A549 (cell line): ENCODE measurements at regions not wholly inside any gene's neighbourhood (a gene's known extent, or its start where the extent isn't known, plus 50 kb on each side); places are given as distances from the start of the nearest gene placed in this dataset.

Source experiments
- CTCF ChIP-seq: fragments of >200 bp; sonication (Bioruptor Twin); formaldehyde crosslinking; IDR thresholded peaks from 3 replicates; pipeline ENCODE4 v1.5.1; 2016
- POLR2A ChIP-seq: IDR thresholded peaks from 2 replicates; pipeline ENCODE4 v1.6.1; 2012; ENCODE audit warnings: mild to moderate bottlenecking, low read length
- RFX5 ChIP-seq: fragments of 450-650 bp; IDR thresholded peaks from 2 replicates; pipeline ENCODE4 v1.7.1; 2014; ENCODE audit warnings: antibody characterized with exemption, mild to moderate bottlenecking, moderate library complexity
- USF2 ChIP-seq: fragments of 450-650 bp; IDR thresholded peaks from 2 replicates; pipeline ENCODE4 v1.6.1; 2014; ENCODE audit warnings: antibody characterized with exemption

GRCh38 chr15:66934868-66935520 lies 130.4 kb upstream of the SMAD3 start:
- no peak for TF ChIP-seq CTCF
- no peak for TF ChIP-seq USF2
- no peak for TF ChIP-seq RFX5
- no peak for TF ChIP-seq POLR2A
